22Rv1 (cell line): ENCODE measurements at regions not wholly inside any gene's neighbourhood (a gene's known extent, or its start where the extent isn't known, plus 50 kb on each side); places are given as distances from the start of the nearest gene placed in this dataset.

Experiments used
- CTCF ChIP-seq: fragments of 450-650 bp; IDR thresholded peaks from 2 replicates; pipeline ENCODE4 v1.5.1; 2017; ENCODE audit warnings: mild to moderate bottlenecking
- ZFX ChIP-seq: fragments of 450-650 bp; IDR thresholded peaks from 2 replicates; pipeline ENCODE4 v1.6.1; 2017; ENCODE audit warnings: antibody characterized with exemption, borderline replicate concordance

GRCh38 chr2:106944215-106944614 is 58.2 kb upstream of the ST6GAL2 start:
- TF ChIP-seq CTCF (no peak), ZFX (no peak)
